ENCODE measurements at regions not wholly inside any gene's neighbourhood (a gene's known extent, or its start where the extent isn't known, plus 50 kb on each side); places are given as distances from the start of the nearest gene placed in this dataset.

DNA sequence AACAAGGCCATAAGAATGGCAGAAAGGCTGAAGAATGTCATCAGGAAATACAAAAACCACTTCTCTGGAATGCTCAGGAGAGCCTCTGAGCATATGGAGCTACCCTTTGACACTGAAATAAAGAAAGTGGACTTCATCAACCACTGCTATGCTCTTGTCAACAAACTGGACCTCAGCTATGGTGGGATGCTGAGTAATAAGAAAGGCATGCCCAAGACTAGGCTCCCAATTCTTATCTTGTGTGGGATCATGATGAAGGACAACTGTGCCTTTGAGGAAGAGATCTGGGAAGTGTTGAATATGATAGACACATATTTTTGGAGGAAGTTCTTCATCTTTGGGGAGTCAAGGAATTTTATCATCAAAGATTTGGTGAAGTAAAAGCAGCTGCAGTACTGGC lies 86.9 kb upstream of the MAGEB16 start:
- no TSS peak for BruUV-seq (replicated peaks)
- ChIA-PET CTCF (no interaction called here), POLR2A (no interaction called here)
- H3K27ac ChIP-seq (ENCODE audit: low read length) = no peak overlapping the region
- intact Hi-C loops (cut with micrococcal nuclease; ENCODE audit: unreplicated experiment) (no loop called here), in situ Hi-C loops (cut with HindIII; ENCODE audit: low pct_unique_long_range_greater_than_20kb, low sequenced_read_pairs) (no loop called here)
- H3K27me3 ChIP-seq (ENCODE audit: control insufficient read depth, insufficient read depth, low read length) = no peaks in the 10 kb centered on the region
- no peak overlapping the region for H3K4me3 ChIP-seq (ENCODE audit: low read depth in 2 of 2, low read length in 2 of 2)
- DNase-seq (ENCODE audit: low read depth, low spot score) (no peak), ATAC-seq (no peak)
- H3K9me3 ChIP-seq (ENCODE audit: control insufficient read depth, insufficient read depth, low read depth, low read length) = no peaks in the 10 kb centered on the region
- no peaks in the 10 kb centered on the region for H3K36me3 ChIP-seq (ENCODE audit: control insufficient read depth, insufficient read depth, low read length)
- TF ChIP-seq TCF7L2 (IDR thresholded peaks at IDR 0.05; ENCODE audit: low read depth, low read length) (no peak), SIN3A (IDR thresholded peaks at IDR 0.05; ENCODE audit: borderline replicate concordance, insufficient read depth, low read depth, low read length) (no peak), POLR2AphosphoS5 (IDR thresholded peaks at IDR 0.05; ENCODE audit: low read depth, low read length) (no peak)
- TF ChIP-seq, protein P1, sequence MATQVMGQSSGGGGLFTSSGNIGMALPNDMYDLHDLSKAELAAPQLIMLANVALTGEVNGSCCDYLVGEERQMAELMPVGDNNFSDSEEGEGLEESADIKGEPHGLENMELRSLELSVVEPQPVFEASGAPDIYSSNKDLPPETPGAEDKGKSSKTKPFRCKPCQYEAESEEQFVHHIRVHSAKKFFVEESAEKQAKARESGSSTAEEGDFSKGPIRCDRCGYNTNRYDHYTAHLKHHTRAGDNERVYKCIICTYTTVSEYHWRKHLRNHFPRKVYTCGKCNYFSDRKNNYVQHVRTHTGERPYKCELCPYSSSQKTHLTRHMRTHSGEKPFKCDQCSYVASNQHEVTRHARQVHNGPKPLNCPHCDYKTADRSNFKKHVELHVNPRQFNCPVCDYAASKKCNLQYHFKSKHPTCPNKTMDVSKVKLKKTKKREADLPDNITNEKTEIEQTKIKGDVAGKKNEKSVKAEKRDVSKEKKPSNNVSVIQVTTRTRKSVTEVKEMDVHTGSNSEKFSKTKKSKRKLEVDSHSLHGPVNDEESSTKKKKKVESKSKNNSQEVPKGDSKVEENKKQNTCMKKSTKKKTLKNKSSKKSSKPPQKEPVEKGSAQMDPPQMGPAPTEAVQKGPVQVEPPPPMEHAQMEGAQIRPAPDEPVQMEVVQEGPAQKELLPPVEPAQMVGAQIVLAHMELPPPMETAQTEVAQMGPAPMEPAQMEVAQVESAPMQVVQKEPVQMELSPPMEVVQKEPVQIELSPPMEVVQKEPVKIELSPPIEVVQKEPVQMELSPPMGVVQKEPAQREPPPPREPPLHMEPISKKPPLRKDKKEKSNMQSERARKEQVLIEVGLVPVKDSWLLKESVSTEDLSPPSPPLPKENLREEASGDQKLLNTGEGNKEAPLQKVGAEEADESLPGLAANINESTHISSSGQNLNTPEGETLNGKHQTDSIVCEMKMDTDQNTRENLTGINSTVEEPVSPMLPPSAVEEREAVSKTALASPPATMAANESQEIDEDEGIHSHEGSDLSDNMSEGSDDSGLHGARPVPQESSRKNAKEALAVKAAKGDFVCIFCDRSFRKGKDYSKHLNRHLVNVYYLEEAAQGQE (IDR thresholded peaks at IDR 0.05; ENCODE audit: insufficient read depth in 1 of 2, low read depth in 2 of 2, low read length in 1 of 2) = no peak
- TF ChIP-seq, protein P2, sequence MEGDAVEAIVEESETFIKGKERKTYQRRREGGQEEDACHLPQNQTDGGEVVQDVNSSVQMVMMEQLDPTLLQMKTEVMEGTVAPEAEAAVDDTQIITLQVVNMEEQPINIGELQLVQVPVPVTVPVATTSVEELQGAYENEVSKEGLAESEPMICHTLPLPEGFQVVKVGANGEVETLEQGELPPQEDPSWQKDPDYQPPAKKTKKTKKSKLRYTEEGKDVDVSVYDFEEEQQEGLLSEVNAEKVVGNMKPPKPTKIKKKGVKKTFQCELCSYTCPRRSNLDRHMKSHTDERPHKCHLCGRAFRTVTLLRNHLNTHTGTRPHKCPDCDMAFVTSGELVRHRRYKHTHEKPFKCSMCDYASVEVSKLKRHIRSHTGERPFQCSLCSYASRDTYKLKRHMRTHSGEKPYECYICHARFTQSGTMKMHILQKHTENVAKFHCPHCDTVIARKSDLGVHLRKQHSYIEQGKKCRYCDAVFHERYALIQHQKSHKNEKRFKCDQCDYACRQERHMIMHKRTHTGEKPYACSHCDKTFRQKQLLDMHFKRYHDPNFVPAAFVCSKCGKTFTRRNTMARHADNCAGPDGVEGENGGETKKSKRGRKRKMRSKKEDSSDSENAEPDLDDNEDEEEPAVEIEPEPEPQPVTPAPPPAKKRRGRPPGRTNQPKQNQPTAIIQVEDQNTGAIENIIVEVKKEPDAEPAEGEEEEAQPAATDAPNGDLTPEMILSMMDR (IDR thresholded peaks at IDR 0.05) = no peak
- no peaks in the 10 kb centered on the region for H3K4me1 ChIP-seq (ENCODE audit: control insufficient read depth, insufficient read depth, low read length)

DNA sequence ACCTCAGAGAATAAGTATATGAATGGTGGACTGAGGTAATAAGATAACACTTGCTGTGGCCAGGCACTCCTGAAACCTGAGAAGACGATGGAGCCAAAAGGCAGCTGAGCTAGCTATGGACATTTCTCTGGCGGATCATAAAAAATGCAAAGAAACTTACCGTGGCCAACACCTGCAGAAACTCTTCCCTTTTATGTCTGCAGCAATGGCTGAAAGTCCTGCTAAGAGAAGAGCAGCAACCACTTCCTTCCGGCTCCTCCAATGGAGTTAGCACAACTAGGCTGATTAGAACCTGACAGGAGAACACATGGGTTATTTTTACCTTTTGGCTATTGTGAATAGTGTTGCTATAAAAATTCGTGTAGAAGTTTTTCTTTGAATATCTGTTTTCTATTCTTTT lies 76.0 kb upstream of the MAGEB16 start:
- Histone ChIP-seq H3K36me3 (ENCODE audit: control insufficient read depth, insufficient read depth, low read length) (no peaks in the 10 kb centered on the region), H3K27me3 (ENCODE audit: control insufficient read depth, insufficient read depth, low read length) (no peaks in the 10 kb centered on the region), H3K4me3 (ENCODE audit: low read depth in 2 of 2, low read length in 2 of 2) (no peak overlapping the region), H3K4me1 (ENCODE audit: control insufficient read depth, insufficient read depth, low read length) (no peaks in the 10 kb centered on the region), H3K27ac (ENCODE audit: low read length) (no peak overlapping the region), H3K9me3 (ENCODE audit: control insufficient read depth, insufficient read depth, low read depth, low read length) (no peaks in the 10 kb centered on the region)
- no peak for DNase-seq (ENCODE audit: low read depth, low spot score)
- intact Hi-C loops (cut with micrococcal nuclease; ENCODE audit: unreplicated experiment) (no loop called here), in situ Hi-C loops (cut with HindIII; ENCODE audit: low pct_unique_long_range_greater_than_20kb, low sequenced_read_pairs) (no loop called here)
- ChIA-PET POLR2A (no interaction called here), CTCF (no interaction called here)
- BruUV-seq (replicated peaks) = no TSS peak
- TF ChIP-seq, protein P2 (IDR thresholded peaks at IDR 0.05) = no peak
- TF ChIP-seq, protein P1 (IDR thresholded peaks at IDR 0.05; ENCODE audit: insufficient read depth in 1 of 2, low read depth in 2 of 2, low read length in 1 of 2) = no peak
- TF ChIP-seq POLR2AphosphoS5 (IDR thresholded peaks at IDR 0.05; ENCODE audit: low read depth, low read length) = no peak
- TF ChIP-seq TCF7L2 (IDR thresholded peaks at IDR 0.05; ENCODE audit: low read depth, low read length) = no peak
- no peak for TF ChIP-seq SIN3A (IDR thresholded peaks at IDR 0.05; ENCODE audit: borderline replicate concordance, insufficient read depth, low read depth, low read length)
- no peak for ATAC-seq

All from Panc1 (cell line).